ENCODE measurements at regions not wholly inside any gene's neighbourhood (a gene's known extent, or its start where the extent isn't known, plus 50 kb on each side); places are given as distances from the start of the nearest gene placed in this dataset.

DNA sequence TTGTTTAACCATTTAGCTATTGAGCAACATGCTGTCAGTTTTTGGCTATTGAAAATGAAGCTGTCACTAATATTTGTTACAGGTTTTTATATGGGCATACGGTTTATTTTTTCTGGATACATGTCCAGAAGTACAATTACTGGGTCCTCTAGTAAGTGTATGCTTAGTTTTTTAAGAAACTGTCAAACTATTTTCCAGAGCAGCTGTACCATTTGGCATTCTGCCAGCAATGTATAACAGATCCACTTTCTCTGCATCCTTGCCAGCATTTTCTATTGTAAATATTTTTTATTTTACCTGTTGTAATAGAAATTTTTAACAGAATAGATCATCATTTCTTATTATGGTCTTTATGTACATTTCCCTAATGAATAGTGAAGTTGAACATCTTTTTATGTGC lies 658.8 kb downstream of the EDEM1 start:
- TF ChIP-seq, protein P1, sequence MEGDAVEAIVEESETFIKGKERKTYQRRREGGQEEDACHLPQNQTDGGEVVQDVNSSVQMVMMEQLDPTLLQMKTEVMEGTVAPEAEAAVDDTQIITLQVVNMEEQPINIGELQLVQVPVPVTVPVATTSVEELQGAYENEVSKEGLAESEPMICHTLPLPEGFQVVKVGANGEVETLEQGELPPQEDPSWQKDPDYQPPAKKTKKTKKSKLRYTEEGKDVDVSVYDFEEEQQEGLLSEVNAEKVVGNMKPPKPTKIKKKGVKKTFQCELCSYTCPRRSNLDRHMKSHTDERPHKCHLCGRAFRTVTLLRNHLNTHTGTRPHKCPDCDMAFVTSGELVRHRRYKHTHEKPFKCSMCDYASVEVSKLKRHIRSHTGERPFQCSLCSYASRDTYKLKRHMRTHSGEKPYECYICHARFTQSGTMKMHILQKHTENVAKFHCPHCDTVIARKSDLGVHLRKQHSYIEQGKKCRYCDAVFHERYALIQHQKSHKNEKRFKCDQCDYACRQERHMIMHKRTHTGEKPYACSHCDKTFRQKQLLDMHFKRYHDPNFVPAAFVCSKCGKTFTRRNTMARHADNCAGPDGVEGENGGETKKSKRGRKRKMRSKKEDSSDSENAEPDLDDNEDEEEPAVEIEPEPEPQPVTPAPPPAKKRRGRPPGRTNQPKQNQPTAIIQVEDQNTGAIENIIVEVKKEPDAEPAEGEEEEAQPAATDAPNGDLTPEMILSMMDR (IDR thresholded peaks at IDR 0.05) = no peak
- TF ChIP-seq POLR2A (IDR thresholded peaks at IDR 0.05) = no peak
